Small intestine (tissue), 7 donors: ENCODE measurements at regions not wholly inside any gene's neighbourhood (a gene's known extent, or its start where the extent isn't known, plus 50 kb on each side); places are given as distances from the start of the nearest gene placed in this dataset.

Source experiments
- DNase-seq, 2 donors: peaks; one replicate each; pipeline versions ENCODE4 v3.0.0 to v3.0.0-alpha.2; 2013
- FAIRE-seq: peaks from 2 replicates; lab custom pipeline; 2012; peaks lifted over from hg19 to GRCh38; lab: Jason Lieb, UNC
- H3K27ac ChIP-seq, 3 donors: one replicate each; pipeline ENCODE4 v1.5.1; 2013; ENCODE audit warnings: low read length in 2 of 3, mild to moderate bottlenecking in 2 of 3, control low read depth in 1 of 3, inconsistent platforms in 1 of 3, low read depth in 1 of 3, moderate library complexity in 1 of 3
- H3K27me3 ChIP-seq, 3 donors: one replicate each; pipeline ENCODE4 v1.6.1; 2013; ENCODE audit warnings: low read length in 3 of 3, inconsistent platforms in 1 of 3; ENCODE audit not compliant: control insufficient read depth in 3 of 3, insufficient read depth in 3 of 3
- H3K36me3 ChIP-seq, 3 donors: one replicate each; pipeline ENCODE4 v1.6.1; 2013; ENCODE audit warnings: low read length in 3 of 3, inconsistent platforms in 1 of 3, low read depth in 1 of 3, mild to moderate bottlenecking in 1 of 3, moderate library complexity in 1 of 3; ENCODE audit not compliant: control insufficient read depth in 3 of 3, insufficient read depth in 2 of 3
- H3K4me1 ChIP-seq, 3 donors: one replicate each; pipeline ENCODE4 v1.6.1; 2013; ENCODE audit warnings: low read length in 2 of 3, inconsistent platforms in 1 of 3, low read depth in 1 of 3, mild to moderate bottlenecking in 1 of 3, moderate library complexity in 1 of 3; ENCODE audit not compliant: control insufficient read depth in 3 of 3, insufficient read depth in 2 of 3
- H3K4me3 ChIP-seq, 3 donors: one replicate each; pipeline ENCODE4 v1.5.1; 2013; ENCODE audit warnings: low read length in 3 of 3, control low read depth in 1 of 3, inconsistent platforms in 1 of 3, low read depth in 1 of 3, mild to moderate bottlenecking in 1 of 3, moderate library complexity in 1 of 3
- H3K9me3 ChIP-seq, 2 donors: one replicate each; pipeline ENCODE4 v1.6.1; 2013; ENCODE audit warnings: low read depth in 1 of 2, low read length in 1 of 2; ENCODE audit not compliant: control insufficient read depth in 2 of 2, insufficient read depth in 1 of 2
- WGBS, 3 donors: extraction: QIAGEN DNeasy Blood & Tissue Kit; methylation state at CpG; one replicate each; pipeline ENCODE4 v1.1.7; 2013; 5-methylcytosine and 5-hydroxymethylcytosine counted together
- donor health status: healthy with polysubstance abuse.
- donor health status: control.
- donor health status: control.
- donor health status: Bipolar disorder and iron deficiency.
- donor health status: healthy.

DNA sequence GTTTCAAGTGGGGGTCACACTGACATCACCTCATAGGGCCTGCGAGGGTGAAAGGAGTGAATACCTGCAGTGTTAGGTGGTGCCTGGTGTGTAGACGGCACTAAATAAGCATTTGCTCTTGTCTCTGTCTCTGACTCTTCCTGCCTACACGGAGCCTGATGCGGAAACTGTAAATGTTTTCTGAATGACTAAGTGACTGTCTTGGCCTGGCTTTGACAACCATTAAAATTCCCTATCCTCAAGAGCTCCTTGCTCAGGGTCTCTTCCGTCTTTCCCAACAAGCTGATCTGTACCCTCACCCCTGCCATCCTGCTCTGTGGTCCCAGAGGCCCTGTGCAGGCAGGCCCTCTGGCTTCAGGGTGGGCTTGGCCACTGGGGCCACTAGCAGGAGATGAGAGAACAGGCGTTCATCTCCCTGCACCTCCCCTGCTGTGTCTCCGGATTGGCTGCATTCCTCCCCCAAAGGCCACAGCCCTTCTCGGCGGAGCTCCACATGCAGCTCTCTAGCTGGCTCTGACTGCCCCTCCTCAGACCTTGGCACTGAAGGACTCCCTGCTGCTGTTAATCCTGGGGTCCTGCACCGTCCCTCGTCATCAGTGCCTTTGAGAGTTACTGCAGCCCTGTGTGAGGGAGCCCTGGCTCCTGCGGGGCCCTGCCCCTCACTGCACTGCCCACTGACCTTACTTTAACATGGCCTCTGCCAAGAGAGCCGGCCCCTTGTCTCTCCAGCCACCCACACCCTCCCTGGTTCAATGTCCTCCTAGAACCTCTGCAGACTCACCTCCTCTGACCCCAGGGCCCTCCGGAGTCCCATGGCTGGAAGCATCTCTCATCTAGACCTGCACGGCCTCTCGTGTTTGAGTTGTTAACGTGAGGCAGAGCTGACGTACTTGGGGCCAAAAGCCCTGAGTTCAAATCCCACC is 211.1 kb downstream of the MATN1 start:
- FAIRE-seq, result no peak

DNA sequence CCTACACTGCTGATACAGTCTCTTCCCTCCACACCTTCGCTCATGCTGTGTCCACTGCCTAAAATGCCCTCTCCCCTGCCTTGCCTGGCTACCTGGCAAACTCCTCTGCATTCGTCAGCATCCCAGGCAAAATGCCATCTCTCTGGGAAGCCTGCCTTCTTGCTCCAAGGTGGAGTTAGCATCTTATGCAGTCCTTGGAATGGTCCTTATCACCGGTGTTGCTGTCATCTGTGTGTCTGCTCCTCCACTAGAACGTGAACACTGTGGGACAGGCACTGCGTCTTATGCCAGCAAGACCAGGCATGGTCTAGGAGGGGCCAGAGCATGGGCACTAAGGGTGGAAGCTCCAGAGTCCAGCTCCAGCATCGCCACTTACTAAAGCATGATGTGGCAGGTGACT is 211.8 kb downstream of the MATN1 start:
- DNase-seq, result no peak
- WGBS, 3 donors, result 76 to 88% (median 79%) methylated on average over 6 of the region's 6 CpGs
- Histone ChIP-seq H3K36me3 (no peaks in the 10 kb centered on the region), H3K4me1 (no peaks in the 10 kb centered on the region), H3K9me3 (no peaks in the 10 kb centered on the region), H3K27ac (no peak overlapping the region), H3K4me3 (no peak overlapping the region), H3K27me3 (peaks cover 0 to 2% (median 0%) of the 10 kb centered on the region in 3 donors)
- FAIRE-seq, result no peak

More for the DNA sequence above, 211.1 kb downstream of the MATN1 start:
- Histone ChIP-seq H3K4me1 (no peaks in the 10 kb centered on the region), H3K27me3 (no peaks in the 10 kb centered on the region), H3K4me3 (no peak overlapping the region), H3K27ac (no peak overlapping the region), H3K36me3 (no peaks in the 10 kb centered on the region), H3K9me3 (no peaks in the 10 kb centered on the region)
- DNase-seq, result no peak
- WGBS, 3 donors, result 57 to 69% (median 58%) methylated on average over 18 of the region's 18 CpGs

- Histone ChIP-seq H3K4me3 (no peak overlapping the region), H3K4me1 (no peaks in the 10 kb centered on the region), H3K36me3 (no peaks in the 10 kb centered on the region), H3K27ac (no peak overlapping the region), H3K9me3 (no peaks in the 10 kb centered on the region), H3K27me3 (peaks cover 0 to 2% (median 0%) of the 10 kb centered on the region in 3 donors)
- DNase-seq (no peak), FAIRE-seq (no peak)
- 76 to 80% (median 76%) methylated on average over 5 of the region's 5 CpGs for WGBS, 3 donors
Measured at GRCh38 chr1:30511106-30511505, 212.3 kb downstream of the MATN1 start.

DNA sequence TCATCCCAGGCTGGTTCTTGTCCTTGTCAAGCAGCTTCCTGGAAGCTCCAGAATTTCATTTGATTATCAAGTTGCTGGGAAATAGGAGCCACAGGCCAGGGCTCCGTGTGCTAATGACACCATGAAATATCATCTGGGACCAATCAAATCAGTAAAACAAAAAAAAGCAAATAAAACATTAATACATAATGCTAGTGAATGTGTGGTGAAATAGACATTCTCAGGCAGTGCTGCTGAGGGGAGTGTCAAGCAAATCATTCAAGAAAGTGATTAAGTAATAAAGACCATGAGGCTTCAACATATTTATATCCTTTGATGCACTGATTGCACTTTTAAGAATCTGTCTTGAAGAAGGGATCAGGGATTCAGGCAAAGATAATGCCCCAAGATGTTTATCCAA is 213.7 kb downstream of the MATN1 start:
- Histone ChIP-seq H3K27ac (no peak overlapping the region), H3K27me3 (peaks cover 0 to 2% (median 0%) of the 10 kb centered on the region in 3 donors), H3K4me3 (no peak overlapping the region), H3K4me1 (no peaks in the 10 kb centered on the region), H3K9me3 (no peaks in the 10 kb centered on the region), H3K36me3 (no peaks in the 10 kb centered on the region)
- no peak for DNase-seq
- no peak for FAIRE-seq
- WGBS, 3 donors, result 38 to 44% (median 42%) methylated on average over 1 of the region's 1 CpG

DNA sequence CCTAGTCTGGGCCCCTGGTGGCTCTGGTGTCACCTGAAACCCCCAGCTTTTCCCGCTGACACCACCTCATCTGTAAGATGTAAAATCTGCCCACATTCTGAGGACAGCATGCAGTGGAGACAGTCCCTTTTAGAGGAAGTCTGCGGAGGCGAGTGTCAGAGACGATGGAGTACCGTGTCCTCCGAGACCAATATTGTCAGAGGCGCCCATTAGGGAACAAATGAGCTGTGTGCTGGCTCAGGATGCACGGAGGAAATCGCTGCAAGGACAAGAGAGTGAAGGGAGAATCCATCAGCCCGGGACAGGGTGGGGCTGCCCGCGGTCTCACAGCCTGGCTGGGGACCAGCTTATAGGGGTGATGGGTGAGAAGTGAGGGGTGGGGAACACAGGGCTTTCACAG is 214.8 kb downstream of the MATN1 start:
- Histone ChIP-seq H3K27ac (no peak overlapping the region), H3K36me3 (no peaks in the 10 kb centered on the region), H3K27me3 (peaks cover 0 to 2% (median 0%) of the 10 kb centered on the region in 3 donors), H3K9me3 (no peaks in the 10 kb centered on the region), H3K4me1 (no peaks in the 10 kb centered on the region), H3K4me3 (no peak overlapping the region)
- DNase-seq (no peak), FAIRE-seq (no peak)
- WGBS, 3 donors, result 68 to 84% (median 77%) methylated on average over 12 of the region's 12 CpGs

DNA sequence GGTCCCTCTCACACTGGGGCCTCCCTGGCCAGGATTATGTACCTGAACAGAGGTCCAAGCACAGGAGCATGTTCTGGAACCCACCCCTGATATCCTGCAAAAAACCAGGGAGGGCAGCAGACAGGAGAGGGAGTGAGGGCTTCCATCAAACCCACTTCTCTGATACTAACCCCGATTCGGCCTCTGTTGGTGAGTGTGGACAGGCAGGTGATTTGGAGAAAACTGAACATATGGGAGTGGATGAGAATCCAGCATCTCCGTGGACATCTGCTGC is 215.3 kb downstream of the MATN1 start:
- no peak for DNase-seq
- Histone ChIP-seq H3K4me1 (no peaks in the 10 kb centered on the region), H3K4me3 (no peak overlapping the region), H3K27ac (no peak overlapping the region), H3K9me3 (no peaks in the 10 kb centered on the region), H3K27me3 (peaks cover 0 to 2% (median 0%) of the 10 kb centered on the region in 3 donors), H3K36me3 (no peaks in the 10 kb centered on the region)
- WGBS, 3 donors, result 75 to 88% (median 82%) methylated on average over 3 of the region's 3 CpGs
- FAIRE-seq, result no peak

DNA sequence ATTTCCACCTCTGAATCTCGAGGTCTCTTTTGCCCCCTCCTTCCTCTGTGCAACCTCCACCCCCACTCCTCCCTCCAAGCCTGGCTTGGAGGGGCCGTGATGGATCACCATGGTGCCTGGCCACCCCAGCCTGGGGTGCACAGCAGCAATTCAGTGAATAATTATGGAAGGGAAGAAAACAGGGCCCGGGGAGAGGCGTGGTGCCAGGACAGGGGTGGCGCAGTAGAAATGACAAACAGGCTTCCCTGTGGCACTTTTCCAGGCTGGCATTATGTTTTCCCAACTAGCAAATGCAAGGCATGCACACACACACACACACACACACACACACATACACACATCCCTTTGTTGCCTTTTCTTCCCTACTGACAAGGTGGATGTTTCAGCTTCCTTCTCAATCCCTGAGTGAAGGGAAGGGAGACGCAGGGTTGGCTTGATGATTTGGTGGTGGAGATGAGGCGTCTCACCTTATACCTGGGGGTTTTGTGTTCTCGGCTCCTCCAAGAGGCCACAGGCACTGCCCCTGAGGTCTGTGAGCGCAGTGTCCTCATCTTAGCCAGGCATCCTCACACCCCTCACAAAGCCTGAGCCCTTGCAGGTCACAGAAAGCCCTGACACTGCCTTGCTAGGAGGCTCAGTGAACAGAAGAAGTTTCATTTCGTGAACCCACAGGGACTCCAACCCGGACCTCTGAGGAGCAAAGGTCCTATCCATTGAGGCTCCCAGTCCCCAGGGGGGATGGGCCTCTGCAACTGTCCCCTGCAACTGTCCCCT is 215.8 kb downstream of the MATN1 start:
- H3K36me3 ChIP-seq, result no peaks in the 10 kb centered on the region
- WGBS, 3 donors, result 44 to 72% (median 54%) methylated on average over 11 of the region's 11 CpGs
- DNase-seq (no peak), FAIRE-seq (no peak)
- no peak overlapping the region for H3K4me3 ChIP-seq
- H3K9me3 ChIP-seq, result no peaks in the 10 kb centered on the region
- no peak overlapping the region for H3K27ac ChIP-seq
- peaks cover 0 to 3% (median 2%) of the 10 kb centered on the region in 3 donors for H3K27me3 ChIP-seq
- no peaks in the 10 kb centered on the region for H3K4me1 ChIP-seq

- Histone ChIP-seq H3K9me3 (no peaks in the 10 kb centered on the region), H3K36me3 (no peaks in the 10 kb centered on the region), H3K27me3 (peaks cover 0 to 3% (median 2%) of the 10 kb centered on the region in 3 donors), H3K4me1 (no peaks in the 10 kb centered on the region), H3K27ac (no peak overlapping the region), H3K4me3 (no peak overlapping the region)
- DNase-seq (no peak), FAIRE-seq (no peak)
- 90 to 94% (median 94%) methylated on average over 2 of the region's 2 CpGs for WGBS, 3 donors
Measured at GRCh38 chr1:30507016-30507312, 216.4 kb downstream of the MATN1 start.
